GM18519 (cell line): ENCODE measurements at regions not wholly inside any gene's neighbourhood (a gene's known extent, or its start where the extent isn't known, plus 50 kb on each side); places are given as distances from the start of the nearest gene placed in this dataset.

Source experiments
- ATAC-seq: cut with Tn5 transposase; IDR thresholded peaks from one replicate; pipeline ENCODE4 v1.9.1; 2021; ENCODE audit warnings: mild to moderate bottlenecking, moderate library complexity; ENCODE audit not compliant: unreplicated experiment, low FRiP score

DNA sequence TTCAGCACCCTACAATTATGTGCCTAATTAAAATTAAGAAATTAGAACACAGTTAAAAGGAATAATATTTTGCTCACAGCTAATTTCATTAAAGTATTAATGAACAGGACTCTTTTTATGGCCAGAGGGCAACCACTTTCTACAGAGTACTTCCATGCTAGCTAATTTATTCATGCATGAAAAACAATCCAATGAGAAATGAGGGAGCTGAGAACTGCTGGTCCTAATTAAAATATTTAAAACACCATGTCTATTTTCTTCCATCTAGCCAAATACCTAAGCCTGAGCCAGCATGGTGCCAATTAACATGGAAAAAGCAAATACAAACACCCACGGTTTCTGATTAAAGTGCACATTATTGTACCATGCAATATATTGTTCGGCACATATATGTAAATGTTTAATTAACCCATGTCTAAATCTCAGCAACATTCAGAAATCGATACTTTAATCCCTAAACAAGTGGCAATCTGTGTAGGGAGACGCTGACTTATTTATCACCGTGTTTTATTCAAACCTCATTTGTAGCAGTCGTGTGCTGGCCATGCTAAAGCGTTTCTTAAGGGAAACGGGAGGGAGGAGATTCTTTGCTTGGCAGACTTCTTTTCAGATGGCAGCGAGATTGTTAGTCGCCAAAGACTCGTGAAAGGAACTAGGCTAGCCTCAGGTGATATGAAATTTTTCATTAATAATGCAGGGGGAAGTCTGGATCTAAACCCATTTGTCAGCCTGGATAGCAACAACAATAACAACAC, 193.5 kb downstream of the ANXA2 start:
- no peak for ATAC-seq

GRCh38 chr15:60208709-60209108, 189.1 kb downstream of the ANXA2 start:
- no peak for ATAC-seq

GRCh38 chr15:60212536-60212935, 185.2 kb downstream of the ANXA2 start:
- ATAC-seq: no peak

DNA sequence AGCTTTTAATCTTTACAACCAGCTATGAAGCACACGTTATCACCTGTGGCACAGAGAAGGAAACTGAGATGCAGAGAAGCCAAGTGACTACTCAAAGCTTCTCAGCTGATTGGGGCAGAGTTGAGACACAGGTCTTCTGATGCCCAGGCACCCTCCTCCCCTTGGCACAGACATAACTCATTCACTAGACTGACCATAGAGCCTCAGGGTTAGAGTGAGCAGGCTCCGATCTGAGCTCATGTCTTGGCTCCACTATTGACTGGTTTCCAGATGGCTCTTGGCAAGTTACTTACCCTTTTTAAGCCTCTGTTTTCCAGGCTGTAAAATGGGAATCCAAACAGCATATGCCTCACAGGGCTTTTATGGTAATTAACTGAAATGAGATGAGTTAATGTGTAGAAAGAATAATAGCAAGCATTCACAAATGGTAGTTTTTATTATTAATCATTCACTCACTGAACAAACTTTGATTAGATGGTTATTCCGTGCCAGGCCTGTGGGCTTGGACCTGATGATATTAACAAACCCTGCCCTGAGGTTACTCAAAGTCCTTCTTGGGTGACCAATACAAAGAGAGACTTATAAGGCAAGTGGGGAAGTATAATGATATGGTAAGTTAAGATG, 184.3 kb downstream of the ANXA2 start:
- ATAC-seq: no peak

DNA sequence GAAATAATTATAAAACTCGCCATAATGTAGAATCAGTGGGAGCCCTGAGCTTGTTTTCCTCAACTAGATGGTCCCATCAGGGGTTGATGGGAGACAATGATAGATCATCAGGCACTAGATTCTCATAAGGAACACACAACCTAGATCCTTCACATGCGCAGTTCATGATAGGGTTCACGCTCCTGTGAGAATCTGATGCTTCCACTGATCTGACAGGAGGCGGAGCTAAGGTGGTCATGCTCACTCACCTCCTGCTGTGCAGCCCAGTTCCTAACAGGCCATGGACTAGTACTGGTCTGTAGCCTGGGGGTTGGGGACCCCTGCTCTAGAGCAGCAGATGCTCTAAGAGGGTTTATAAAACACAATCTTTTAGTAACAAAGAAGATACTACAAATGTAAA, 183.6 kb downstream of the ANXA2 start:
- no peak for ATAC-seq

- no peak for ATAC-seq
Measured at GRCh38 chr15:60215225-60215963, 182.4 kb downstream of the ANXA2 start.

- ATAC-seq: no peak
Measured at GRCh38 chr15:60217161-60217560, 180.6 kb downstream of the ANXA2 start.

DNA sequence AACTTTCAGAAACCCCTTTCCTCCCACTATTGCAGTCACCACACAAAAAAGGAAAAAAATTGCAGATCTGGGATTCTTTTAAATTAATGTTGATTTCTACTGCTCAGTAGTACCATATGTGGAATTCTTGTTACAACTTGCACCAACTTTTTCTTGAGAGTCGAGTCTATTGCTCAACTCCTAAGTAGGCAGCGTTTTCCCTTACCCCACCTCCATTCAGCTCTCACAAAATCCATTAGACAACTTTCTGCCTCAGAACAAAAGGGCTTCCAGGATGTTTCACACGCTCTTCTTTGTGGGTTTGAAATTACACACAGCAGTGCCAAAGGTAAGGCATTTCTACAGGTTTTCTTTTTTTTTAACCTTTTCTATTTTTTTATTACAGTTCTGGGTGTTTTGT, 179.5 kb downstream of the ANXA2 start:
- ATAC-seq: no peak

GRCh38 chr15:60219866-60220265, 177.9 kb downstream of the ANXA2 start:
- no peak for ATAC-seq

DNA sequence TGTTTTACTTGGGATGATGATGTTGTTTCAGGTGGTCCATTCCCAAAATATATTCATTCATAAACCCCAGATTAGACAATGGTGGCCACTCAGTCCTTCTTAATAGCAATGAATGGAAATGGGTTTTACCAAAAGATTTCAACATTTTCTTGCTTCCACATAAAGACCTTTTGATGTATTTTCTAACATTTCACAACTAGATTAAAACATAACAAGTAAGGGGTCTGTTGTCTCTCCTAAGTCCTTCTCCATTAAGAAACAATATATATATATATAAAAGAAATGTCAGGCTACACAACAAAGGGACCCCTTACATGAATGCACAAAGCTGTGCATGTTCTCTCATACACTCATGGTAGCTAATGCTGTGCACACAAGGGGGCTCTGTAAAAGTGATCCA, 176.4 kb downstream of the ANXA2 start:
- ATAC-seq: no peak

- ATAC-seq: no peak
Measured at GRCh38 chr15:60222404-60222803, 175.4 kb downstream of the ANXA2 start.

GRCh38 chr15:60223176-60223575, 174.6 kb downstream of the ANXA2 start:
- no peak for ATAC-seq

DNA sequence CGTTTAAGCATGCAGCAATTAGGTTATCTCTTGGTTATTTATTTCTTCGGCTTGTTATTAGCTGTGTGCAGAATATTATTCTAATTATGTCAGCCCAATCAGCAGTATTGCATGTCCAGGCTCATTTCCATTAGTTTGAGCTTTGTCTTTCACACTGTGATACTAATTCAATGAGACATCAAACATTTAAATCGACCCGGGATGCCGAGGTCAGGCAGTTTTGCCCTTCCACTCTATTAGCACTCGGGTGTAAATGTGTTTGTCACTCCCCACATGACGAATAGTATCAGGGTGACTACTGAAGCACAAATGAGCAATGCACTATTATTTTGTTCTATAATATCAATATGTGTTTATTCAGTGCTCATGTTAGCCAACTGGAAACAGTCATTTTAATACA, 170.9 kb downstream of the ANXA2 start:
- ATAC-seq: no peak

DNA sequence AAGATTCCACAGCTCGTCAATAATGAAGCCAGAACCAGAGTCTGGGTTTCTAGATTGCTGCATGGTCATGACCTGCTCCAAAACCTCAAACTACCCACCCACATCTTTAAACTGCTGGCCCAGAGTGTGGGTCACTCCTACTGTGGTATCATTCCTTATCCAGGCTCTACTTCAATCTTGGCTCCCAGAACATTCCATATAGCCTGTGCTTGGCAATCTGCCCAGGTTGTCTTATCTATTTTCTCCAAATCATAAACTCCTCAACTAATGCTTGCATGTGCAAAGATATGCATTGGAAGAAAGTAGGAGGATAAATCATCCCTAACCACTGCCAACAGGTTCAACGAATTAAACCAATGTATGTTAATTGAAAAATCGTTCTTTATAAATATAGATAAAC, 169.7 kb downstream of the ANXA2 start:
- ATAC-seq: no peak

- no peak for ATAC-seq
Measured at GRCh38 chr15:60228619-60229018, 169.2 kb downstream of the ANXA2 start.

DNA sequence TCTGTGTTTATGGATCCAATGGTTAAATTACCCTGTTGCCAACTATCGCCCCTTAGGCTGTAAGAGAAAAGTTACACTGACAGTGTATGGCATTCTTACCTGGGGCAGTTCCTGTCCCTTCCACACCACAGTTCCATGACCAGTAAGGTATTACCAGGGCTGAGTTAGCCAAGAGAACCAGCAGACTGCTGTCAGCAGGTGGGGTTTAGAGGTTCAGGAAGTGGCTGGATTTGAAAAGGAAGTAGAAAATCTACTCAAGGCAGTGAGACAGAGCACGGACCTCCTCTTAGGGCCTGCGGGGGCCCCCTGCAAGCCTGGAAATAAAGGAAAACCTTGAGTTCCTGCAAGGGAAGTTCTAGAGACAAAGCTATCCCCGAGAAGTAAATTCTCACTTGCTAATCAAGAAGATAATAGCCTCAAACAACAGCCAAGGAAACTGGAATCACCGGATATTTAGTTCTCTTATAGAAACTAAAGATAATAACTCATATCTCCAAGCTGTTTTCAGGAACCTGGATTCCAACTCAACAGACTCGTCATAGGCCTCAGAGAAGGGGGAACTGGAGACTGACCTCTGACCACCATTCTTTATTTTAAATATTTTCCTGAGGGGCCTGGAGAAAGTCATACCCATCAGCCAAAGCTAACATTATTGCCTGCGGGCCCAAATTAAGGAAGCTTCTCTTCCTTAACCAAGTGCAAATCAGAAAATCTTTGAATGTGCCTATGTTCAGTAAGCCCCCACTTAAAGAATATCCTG, 161.7 kb downstream of the ANXA2 start:
- no peak for ATAC-seq

GRCh38 chr15:60237446-60237845, 160.3 kb downstream of the ANXA2 start:
- ATAC-seq: no peak

DNA sequence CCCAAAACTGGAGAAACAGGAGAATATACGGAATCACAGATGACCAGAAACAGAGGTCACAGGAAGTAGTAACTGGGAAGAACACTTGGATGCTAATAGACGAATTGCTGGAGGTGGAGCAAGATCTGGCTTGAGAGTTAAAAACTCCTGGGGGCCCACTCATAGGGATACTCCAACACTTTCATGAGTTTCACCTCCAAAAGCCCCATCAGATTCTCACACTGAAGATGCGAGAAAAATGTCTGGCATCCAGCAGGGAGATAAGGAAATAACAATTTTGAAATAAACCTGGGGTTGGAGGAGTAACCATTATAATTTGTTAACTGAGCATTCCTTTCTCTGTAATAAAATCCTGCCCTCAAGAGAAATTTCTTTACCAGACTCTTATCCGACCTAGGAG, 154.0 kb downstream of the ANXA2 start:
- ATAC-seq: no peak

- no peak for ATAC-seq
Measured at GRCh38 chr15:60244813-60245212, 153.0 kb downstream of the ANXA2 start.

DNA sequence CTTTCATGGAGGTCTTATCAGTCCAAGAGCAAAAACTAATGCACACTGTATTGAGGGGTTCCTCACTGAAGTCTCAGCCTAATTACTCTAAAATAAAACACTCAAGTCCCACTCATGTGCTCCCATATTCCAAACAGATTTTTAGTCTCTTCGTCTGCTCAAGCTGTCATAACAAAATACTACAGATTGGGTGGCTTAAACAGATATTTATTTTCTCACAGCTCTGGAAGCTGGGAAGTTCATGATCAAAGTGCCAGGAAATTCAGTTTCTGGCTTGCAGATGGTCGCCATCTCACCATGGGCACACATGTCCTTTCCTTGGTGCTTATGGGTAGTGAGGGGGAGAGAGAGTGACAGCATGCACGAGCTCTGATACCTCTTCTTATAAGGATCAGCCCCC, 147.5 kb downstream of the ANXA2 start:
- no peak for ATAC-seq
